Suprapubic skin (tissue), 4 donors: ENCODE measurements at regions not wholly inside any gene's neighbourhood (a gene's known extent, or its start where the extent isn't known, plus 50 kb on each side); places are given as distances from the start of the nearest gene placed in this dataset.

ENCODE experiments used
- DNase-seq, 2 donors: peaks; one replicate each; pipeline ENCODE4 v3.0.0-alpha.2; 2019; ENCODE audit warnings: low spot score in 2 of 2
- H3K27ac ChIP-seq: fragments of 200-600 bp; sonication (generic); one replicate; pipeline ENCODE4 v1.5.1; 2019
- H3K27me3 ChIP-seq: fragments of 200-600 bp; sonication (generic); one replicate; pipeline ENCODE4 v1.5.1; 2019
- H3K36me3 ChIP-seq: fragments of 200-600 bp; sonication (generic); one replicate; pipeline ENCODE4 v1.5.1; 2019
- H3K4me1 ChIP-seq: fragments of 200-600 bp; sonication (generic); one replicate; pipeline ENCODE4 v1.5.1; 2019
- H3K4me3 ChIP-seq: fragments of 200-600 bp; sonication (generic); one replicate; pipeline ENCODE4 v1.5.1; 2019; ENCODE audit warnings: mild to moderate bottlenecking
- H3K9me3 ChIP-seq: fragments of 200-600 bp; sonication (generic); one replicate; pipeline ENCODE4 v1.5.1; 2019
- CTCF ChIP-seq, 2 donors: fragments of 200-600 bp in 1 of 2; fragments of 450-650 bp in 1 of 2; sonication (generic) in 1 of 2; IDR thresholded peaks; one replicate each; pipeline ENCODE4 v1.5.1; 2016 to 2019; ENCODE audit warnings: antibody characterized with exemption in 2 of 2, mild to moderate bottlenecking in 1 of 2, moderate library complexity in 1 of 2
- EP300 ChIP-seq: sonication (generic); formaldehyde crosslinking; IDR thresholded peaks from one replicate; pipeline ENCODE4 v1.6.1; 2017; ENCODE audit warnings: antibody characterized with exemption
- POLR2A ChIP-seq, 2 donors: fragments of 450-650 bp; IDR thresholded peaks; one replicate each; pipeline ENCODE4 v1.6.1; 2017; ENCODE audit warnings: antibody characterized with exemption in 2 of 2, mild to moderate bottlenecking in 2 of 2, moderate library complexity in 2 of 2
- POLR2AphosphoS5 ChIP-seq, 3 donors: sonication (generic); formaldehyde crosslinking; IDR thresholded peaks; one replicate each; pipeline ENCODE4 v1.6.1; 2017; ENCODE audit warnings: antibody characterized with exemption in 3 of 3
- WGBS: methylation state at CpG from one replicate; pipeline ENCODE4 v1.1.5; 2018; 5-methylcytosine and 5-hydroxymethylcytosine counted together

GRCh38 chr5:44900273-44900954 is 91.7 kb downstream of the MRPS30 start:
- Histone ChIP-seq H3K27me3 (no peaks in the 10 kb centered on the region), H3K9me3 (no peaks in the 10 kb centered on the region), H3K4me1 (no peaks in the 10 kb centered on the region), H3K36me3 (no peaks in the 10 kb centered on the region), H3K4me3 (no peak overlapping the region), H3K27ac (no peak overlapping the region)
- DNase-seq: no peak
- no peak for TF ChIP-seq POLR2A (IDR thresholded peaks at IDR 0.05)
- TF ChIP-seq POLR2AphosphoS5 (IDR thresholded peaks at IDR 0.05): no peak
- no peak for TF ChIP-seq CTCF (IDR thresholded peaks at IDR 0.05)
- TF ChIP-seq EP300: no peak

GRCh38 chr5:44907396-44907795 is 98.6 kb downstream of the MRPS30 start:
- no peak for DNase-seq
- WGBS: 79% methylated on average over 5 of the region's 5 CpGs
- TF ChIP-seq POLR2AphosphoS5 (IDR thresholded peaks at IDR 0.05): no peak
- no peak for TF ChIP-seq EP300
- TF ChIP-seq POLR2A (IDR thresholded peaks at IDR 0.05): no peak
- TF ChIP-seq CTCF (IDR thresholded peaks at IDR 0.05): no peak
- no peaks in the 10 kb centered on the region for H3K27me3 ChIP-seq
- H3K9me3 ChIP-seq: no peaks in the 10 kb centered on the region
- no peaks in the 10 kb centered on the region for H3K36me3 ChIP-seq
- no peak overlapping the region for H3K4me3 ChIP-seq
- H3K27ac ChIP-seq: no peak overlapping the region
- no peaks in the 10 kb centered on the region for H3K4me1 ChIP-seq

- Histone ChIP-seq H3K27ac (no peak overlapping the region), H3K4me1 (no peaks in the 10 kb centered on the region), H3K27me3 (no peaks in the 10 kb centered on the region), H3K36me3 (no peaks in the 10 kb centered on the region), H3K9me3 (no peaks in the 10 kb centered on the region), H3K4me3 (no peak overlapping the region)
- TF ChIP-seq POLR2A (IDR thresholded peaks at IDR 0.05) (no peak), CTCF (IDR thresholded peaks at IDR 0.05) (no peak), EP300 (no peak), POLR2AphosphoS5 (IDR thresholded peaks at IDR 0.05) (no peak)
- DNase-seq: no peak
- WGBS: 46% methylated on average over 1 of the region's 1 CpG
Measured at GRCh38 chr5:44909004-44909403, 100.3 kb downstream of the MRPS30 start.

GRCh38 chr5:44911501-44911900 is 102.8 kb downstream of the MRPS30 start:
- no peak overlapping the region for H3K4me3 ChIP-seq
- H3K4me1 ChIP-seq: no peaks in the 10 kb centered on the region
- 90% methylated on average over 1 of the region's 1 CpG for WGBS
- no peaks in the 10 kb centered on the region for H3K9me3 ChIP-seq
- TF ChIP-seq POLR2AphosphoS5 (IDR thresholded peaks at IDR 0.05) (no peak), CTCF (IDR thresholded peaks at IDR 0.05) (no peak), EP300 (no peak), POLR2A (IDR thresholded peaks at IDR 0.05) (no peak)
- no peaks in the 10 kb centered on the region for H3K27me3 ChIP-seq
- DNase-seq: no peak
- no peak overlapping the region for H3K27ac ChIP-seq
- H3K36me3 ChIP-seq: no peaks in the 10 kb centered on the region

DNA sequence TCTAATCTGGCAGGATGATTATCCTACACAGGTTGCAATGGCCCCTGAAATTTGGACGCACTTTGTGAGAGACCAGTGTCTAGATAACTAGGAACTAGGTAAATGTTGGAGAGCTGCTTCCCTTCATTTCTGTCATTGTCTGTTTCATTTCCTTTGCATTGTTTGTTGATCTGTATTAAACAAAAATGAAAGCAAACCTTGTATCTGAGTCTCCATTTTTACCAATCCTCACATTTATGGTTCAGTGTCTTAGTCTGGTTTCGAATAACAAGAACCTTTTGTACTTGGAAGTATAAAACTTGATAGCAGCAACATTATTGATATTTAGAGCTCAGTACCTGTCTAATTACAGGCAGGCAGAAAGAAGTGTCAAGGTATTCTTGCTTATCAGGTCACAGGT is 105.5 kb downstream of the MRPS30 start:
- 85% methylated on average over 2 of the region's 2 CpGs for WGBS
- no peaks in the 10 kb centered on the region for H3K4me1 ChIP-seq

More for the DNA sequence above, 105.5 kb downstream of the MRPS30 start:
- no peak for TF ChIP-seq EP300
- no peak for TF ChIP-seq POLR2AphosphoS5 (IDR thresholded peaks at IDR 0.05)
- no peak for TF ChIP-seq POLR2A (IDR thresholded peaks at IDR 0.05)
- TF ChIP-seq CTCF (IDR thresholded peaks at IDR 0.05): no peak
- DNase-seq: no peak
- Histone ChIP-seq H3K9me3 (no peaks in the 10 kb centered on the region), H3K27me3 (no peaks in the 10 kb centered on the region), H3K27ac (no peak overlapping the region), H3K36me3 (no peaks in the 10 kb centered on the region), H3K4me3 (no peak overlapping the region)
